Gastroesophageal sphincter (tissue), 3 donors: ENCODE measurements at regions not wholly inside any gene's neighbourhood (a gene's known extent, or its start where the extent isn't known, plus 50 kb on each side); places are given as distances from the start of the nearest gene placed in this dataset.

ENCODE experiments used
- CTCF ChIP-seq, 4 experiments: fragments of 200-600 bp in 2 of 4; fragments of 450-650 bp in 2 of 4; sonication (generic) in 1 of 4; IDR thresholded peaks; one replicate each; pipeline ENCODE4 v1.5.1; 2017 to 2019; ENCODE audit warnings: antibody characterized with exemption in 4 of 4, mild to moderate bottlenecking in 2 of 4, moderate library complexity in 2 of 4
- EP300 ChIP-seq: sonication (generic); formaldehyde crosslinking; IDR thresholded peaks from one replicate; pipeline ENCODE4 v1.6.1; 2017; ENCODE audit warnings: antibody characterized with exemption, mild to moderate bottlenecking
- POLR2A ChIP-seq, 2 donors: fragments of 450-650 bp; IDR thresholded peaks; one replicate each; pipeline ENCODE4 v1.6.1; 2017; ENCODE audit warnings: antibody characterized with exemption in 2 of 2, mild to moderate bottlenecking in 2 of 2, moderate library complexity in 1 of 2
- POLR2AphosphoS5 ChIP-seq: sonication (generic); formaldehyde crosslinking; IDR thresholded peaks from one replicate; pipeline ENCODE4 v1.6.1; 2017; ENCODE audit warnings: antibody characterized with exemption

GRCh38 chr22:34722901-34723300 lies 343.1 kb upstream of the ISX start:
- TF ChIP-seq CTCF (IDR thresholded peaks at IDR 0.05) = no peak
- no peak for TF ChIP-seq POLR2A (IDR thresholded peaks at IDR 0.05)
- TF ChIP-seq POLR2AphosphoS5 = no peak
- no peak for TF ChIP-seq EP300
